IPS DF 6.9 (cell line): ENCODE measurements at regions not wholly inside any gene's neighbourhood (a gene's known extent, or its start where the extent isn't known, plus 50 kb on each side); places are given as distances from the start of the nearest gene placed in this dataset.
"Not testable (repeated sequence)": the region's sequence is repeated elsewhere in the genome, so short reads cannot be mapped to it uniquely, and the experiment has no call there.

Experiments
- DNase-seq: peaks from one replicate; pipeline ENCODE4 v3.0.0-alpha.2; 2013; ENCODE audit warnings: low read depth, low spot score
- H3K27ac ChIP-seq: one replicate; pipeline ENCODE4 v1.5.1; 2013; ENCODE audit warnings: low read length, control low read depth
- H3K27me3 ChIP-seq: 2 replicates; pipeline ENCODE4 v1.6.1; 2013; ENCODE audit warnings: mild to moderate bottlenecking, low read length; ENCODE audit not compliant: control insufficient read depth, insufficient read depth
- H3K36me3 ChIP-seq: 2 replicates; pipeline ENCODE4 v1.6.1; 2013; ENCODE audit warnings: low read length; ENCODE audit not compliant: control insufficient read depth, insufficient read depth
- H3K4me1 ChIP-seq: 2 replicates; pipeline ENCODE4 v1.6.1; 2013; ENCODE audit warnings: low read length; ENCODE audit not compliant: control insufficient read depth, insufficient read depth
- H3K4me3 ChIP-seq: 2 replicates; pipeline ENCODE4 v1.5.1; 2013; ENCODE audit warnings: mild to moderate bottlenecking, low read length
- H3K9me3 ChIP-seq: 2 replicates; pipeline ENCODE4 v1.6.1; 2013; ENCODE audit warnings: low read length, inconsistent platforms; ENCODE audit not compliant: control insufficient read depth, insufficient read depth
- WGBS: extraction: QIAGEN DNeasy Blood & Tissue Kit; methylation state at CpG from one replicate; pipeline ENCODE4 v1.1.7; 2013; ENCODE audit warnings: mixed read lengths, missing lambda C conversion rate; ENCODE audit not compliant: insufficient read length, insufficient coverage; 5-methylcytosine and 5-hydroxymethylcytosine counted together

- H3K4me1 ChIP-seq: peaks cover 2% of the 10 kb centered on the region; the same call in 1 of the 2 replicates
- H3K36me3 ChIP-seq: no peaks in the 10 kb centered on the region
- H3K4me3 ChIP-seq: no peak overlapping the region
- no peak for DNase-seq
- H3K27me3 ChIP-seq: no peaks in the 10 kb centered on the region
- H3K27ac ChIP-seq: no peak overlapping the region
- no peaks in the 10 kb centered on the region for H3K9me3 ChIP-seq
Observed at GRCh38 chr7:43041724-43042123, 70.7 kb upstream of the HECW1 start.

- Histone ChIP-seq H3K4me3 (no peak overlapping the region), H3K27ac (no peak overlapping the region), H3K4me1 (peaks cover 2% of the 10 kb centered on the region; the same call in 1 of the 2 replicates), H3K36me3 (no peaks in the 10 kb centered on the region), H3K9me3 (no peaks in the 10 kb centered on the region), H3K27me3 (no peaks in the 10 kb centered on the region)
- DNase-seq: no peak
- WGBS: no CpG with 5 or more reads among the region's 3 CpGs
Observed at GRCh38 chr7:43042302-43042701, 70.1 kb upstream of the HECW1 start.

GRCh38 chr7:43044511-43044910 lies 67.9 kb upstream of the HECW1 start:
- WGBS: no CpG with 5 or more reads among the region's 1 CpG
- DNase-seq: no peak
- H3K27me3 ChIP-seq: no peaks in the 10 kb centered on the region
- H3K36me3 ChIP-seq: no peaks in the 10 kb centered on the region
- H3K4me1 ChIP-seq: peaks cover 2% of the 10 kb centered on the region; the same call in 1 of the 2 replicates
- H3K4me3 ChIP-seq: no peak overlapping the region
- H3K9me3 ChIP-seq: no peaks in the 10 kb centered on the region
- H3K27ac ChIP-seq: no peak overlapping the region

- Histone ChIP-seq H3K4me3 (no peak overlapping the region), H3K27me3 (no peaks in the 10 kb centered on the region), H3K36me3 (peaks cover 2% of the 10 kb centered on the region; the same call in 1 of the 2 replicates), H3K9me3 (0 out of 2 replicates have a peak, but pooled peaks cover 2% of the 10 kb centered on the region), H3K27ac (no peak overlapping the region), H3K4me1 (no peaks in the 10 kb centered on the region)
- no peak for DNase-seq
- WGBS: no CpG with 5 or more reads among the region's 4 CpGs
Observed at GRCh38 chr7:43054052-43054722, 58.3 kb upstream of the HECW1 start.

GRCh38 chr7:43057141-43057540 lies 55.3 kb upstream of the HECW1 start:
- no peak for DNase-seq
- Histone ChIP-seq H3K4me1 (no peaks in the 10 kb centered on the region), H3K9me3 (0 out of 2 replicates have a peak, but pooled peaks cover 2% of the 10 kb centered on the region), H3K27me3 (no peaks in the 10 kb centered on the region), H3K27ac (no peak overlapping the region), H3K36me3 (peaks cover 2% of the 10 kb centered on the region; the same call in 1 of the 2 replicates), H3K4me3 (no peak overlapping the region)
- WGBS: no CpG with 5 or more reads among the region's 3 CpGs

- H3K4me1 ChIP-seq: no peaks in the 10 kb centered on the region
- no CpG with 5 or more reads among the region's 5 CpGs for WGBS
- no peak overlapping the region for H3K27ac ChIP-seq
- 0 out of 2 replicates have a peak, but pooled peaks cover 2% of the 10 kb centered on the region for H3K9me3 ChIP-seq
- no peak for DNase-seq
- H3K36me3 ChIP-seq: peaks cover 2% of the 10 kb centered on the region; the same call in 1 of the 2 replicates
- H3K27me3 ChIP-seq: no peaks in the 10 kb centered on the region
- H3K4me3 ChIP-seq: no peak overlapping the region
Observed at GRCh38 chr7:43058271-43059066, 54.0 kb upstream of the HECW1 start.

- not testable (repeated sequence) for H3K27me3 ChIP-seq, H3K4me1 ChIP-seq, H3K9me3 ChIP-seq, H3K36me3 ChIP-seq, H3K27ac ChIP-seq, DNase-seq, H3K4me3 ChIP-seq
- no CpG with 5 or more reads among the region's 33 CpGs for WGBS
Observed at GRCh38 chr7:43059067-43059600, 53.3 kb upstream of the HECW1 start.
